Activated CD8-positive, alpha-beta T cell treated with anti-CD3 and anti-CD28 coated beads for 36 hours (primary cell): ENCODE measurements at regions not wholly inside any gene's neighbourhood (a gene's known extent, or its start where the extent isn't known, plus 50 kb on each side); places are given as distances from the start of the nearest gene placed in this dataset.

Experiments used
- ATAC-seq: fragments of 200-7000 bp; cut with Tn5 transposase; one replicate; pipeline ENCODE4 v1.10.0; 2021; ENCODE audit warnings: mild to moderate bottlenecking, moderate library complexity
- CTCF ChIA-PET: fragments of 350-600 bp; sonication (Branson Sonifier 250); formaldehyde crosslinking; loops from one replicate; lab custom pipeline; 2021; ENCODE audit warnings: antibody characterized with exemption; lab: Charles Lee
- POLR2A ChIA-PET: fragments of 350-600 bp; sonication (Branson Sonifier 250); formaldehyde crosslinking; loops from one replicate; lab custom pipeline; 2021; ENCODE audit warnings: antibody characterized with exemption; lab: Charles Lee
- DNase-seq: peaks from one replicate; pipeline ENCODE4 v3.0.0-alpha.2; 2020
- H3K27ac Mint-ChIP-seq: one replicate; pipeline ENCODE4 v1.8.0; 2021; ENCODE audit warnings: mild to moderate bottlenecking, mixed read lengths
- H3K27me3 Mint-ChIP-seq: one replicate; pipeline ENCODE4 v1.8.0; 2021; ENCODE audit warnings: mixed read lengths
- H3K36me3 Mint-ChIP-seq: one replicate; pipeline ENCODE4 v1.8.0; 2021; ENCODE audit warnings: low read depth, mixed read lengths
- H3K4me1 Mint-ChIP-seq: one replicate; pipeline ENCODE4 v1.8.0; 2021; ENCODE audit warnings: low read depth, mixed read lengths
- H3K4me3 Mint-ChIP-seq: one replicate; pipeline ENCODE4 v1.8.0; 2021; ENCODE audit warnings: mild to moderate bottlenecking, moderate library complexity, mixed read lengths
- H3K9me3 Mint-ChIP-seq: one replicate; pipeline ENCODE4 v1.8.0; 2021; ENCODE audit warnings: mixed read lengths
- CTCF ChIP-seq: fragments of 200-600 bp; IDR thresholded peaks from one replicate; pipeline ENCODE4 v1.8.0; 2022; ENCODE audit warnings: antibody characterized with exemption, mild to moderate bottlenecking
- intact Hi-C: fragments of 100-400 bp; cut with micrococcal nuclease; formaldehyde crosslinking; loops from one replicate; pipeline ENCODE4 v1.10.0; 2022

GRCh38 chr13:53920916-53921315 is 892.3 kb downstream of the OLFM4 start:
- Mint-ChIP-seq H3K4me1 (no peaks in the 10 kb centered on the region), H3K9me3 (peaks cover 13% of the 10 kb centered on the region), H3K27ac (no peak overlapping the region), H3K36me3 (no peaks in the 10 kb centered on the region), H3K4me3 (no peak overlapping the region), H3K27me3 (no peaks in the 10 kb centered on the region)
- intact Hi-C loops, result no loop called here
- POLR2A ChIA-PET, result no interaction called here
- DNase-seq (no peak), ATAC-seq (no peak)
- CTCF ChIA-PET, result no interaction called here
- TF ChIP-seq CTCF, result no peak

GRCh38 chr13:53921473-53921872 is 892.9 kb downstream of the OLFM4 start:
- DNase-seq, result no peak
- intact Hi-C loops, result no loop called here
- ChIA-PET POLR2A (no interaction called here), CTCF (no interaction called here)
- Mint-ChIP-seq H3K4me3 (no peak overlapping the region), H3K27ac (no peak overlapping the region), H3K9me3 (peaks cover 13% of the 10 kb centered on the region), H3K27me3 (no peaks in the 10 kb centered on the region), H3K36me3 (no peaks in the 10 kb centered on the region), H3K4me1 (no peaks in the 10 kb centered on the region)
- TF ChIP-seq CTCF, result no peak
- no peak for ATAC-seq

GRCh38 chr13:53941588-53942190 is 913.1 kb downstream of the OLFM4 start:
- ATAC-seq (no peak), DNase-seq (no peak)
- Mint-ChIP-seq H3K36me3 (no peaks in the 10 kb centered on the region), H3K27me3 (no peaks in the 10 kb centered on the region), H3K4me1 (no peaks in the 10 kb centered on the region), H3K9me3 (peaks cover 7% of the 10 kb centered on the region), H3K4me3 (no peak overlapping the region), H3K27ac (no peak overlapping the region)
- TF ChIP-seq CTCF, result no peak
- intact Hi-C loops, result no loop called here
- CTCF ChIA-PET, result no interaction called here
- POLR2A ChIA-PET, result no interaction called here

- no peaks in the 10 kb centered on the region for H3K36me3 Mint-ChIP-seq
- ChIA-PET POLR2A (no interaction called here), CTCF (no interaction called here)
- H3K4me1 Mint-ChIP-seq, result no peaks in the 10 kb centered on the region
- no peak for TF ChIP-seq CTCF
- intact Hi-C loops, result no loop called here
- H3K27me3 Mint-ChIP-seq, result no peaks in the 10 kb centered on the region
- H3K27ac Mint-ChIP-seq, result no peak overlapping the region
- ATAC-seq (no peak), DNase-seq (no peak)
- peaks cover 9% of the 10 kb centered on the region for H3K9me3 Mint-ChIP-seq
- no peak overlapping the region for H3K4me3 Mint-ChIP-seq
Observed at GRCh38 chr13:53946500-53946899, 917.9 kb downstream of the OLFM4 start.

- Mint-ChIP-seq H3K27ac (no peak overlapping the region), H3K36me3 (no peaks in the 10 kb centered on the region), H3K9me3 (peaks cover 4% of the 10 kb centered on the region), H3K4me3 (no peak overlapping the region), H3K4me1 (no peaks in the 10 kb centered on the region), H3K27me3 (no peaks in the 10 kb centered on the region)
- intact Hi-C loops, result no loop called here
- ChIA-PET POLR2A (no interaction called here), CTCF (no interaction called here)
- TF ChIP-seq CTCF, result no peak
- ATAC-seq (no peak), DNase-seq (no peak)
Observed at GRCh38 chr13:53953183-53953582, 924.6 kb downstream of the OLFM4 start.
